Middle frontal gyrus (tissue), 1 donor: ENCODE measurements at regions not wholly inside any gene's neighbourhood (a gene's known extent, or its start where the extent isn't known, plus 50 kb on each side); places are given as distances from the start of the nearest gene placed in this dataset.
"Not testable (repeated sequence)": the region's sequence is repeated elsewhere in the genome, so short reads cannot be mapped to it uniquely, and the experiment has no call there.

ENCODE experiments used
- DNase-seq: peaks from one replicate; pipeline ENCODE4 v3.0.0-alpha.2; 2015; ENCODE audit warnings: low spot score; ENCODE audit errors: extremely low spot score

DNA sequence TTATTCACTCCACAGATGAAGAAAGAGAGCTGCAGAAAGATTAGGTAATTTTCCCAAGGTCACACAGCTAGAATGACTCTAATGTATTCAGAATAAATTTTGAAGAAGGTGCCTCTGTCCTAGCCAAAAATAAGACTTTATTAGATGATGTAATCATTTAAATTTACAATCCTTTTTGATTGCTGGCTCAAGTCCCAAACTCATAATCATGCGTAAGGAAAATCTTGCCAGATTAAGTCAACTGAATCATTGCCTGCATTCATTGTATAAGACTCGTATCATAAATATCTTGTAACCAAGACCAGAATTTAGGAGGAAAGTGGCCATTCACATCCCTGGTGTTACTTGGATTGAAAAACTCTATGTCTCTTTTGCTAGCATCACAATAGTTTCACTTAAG lies 53.1 kb upstream of the STK39 start:
- DNase-seq: no peak

DNA sequence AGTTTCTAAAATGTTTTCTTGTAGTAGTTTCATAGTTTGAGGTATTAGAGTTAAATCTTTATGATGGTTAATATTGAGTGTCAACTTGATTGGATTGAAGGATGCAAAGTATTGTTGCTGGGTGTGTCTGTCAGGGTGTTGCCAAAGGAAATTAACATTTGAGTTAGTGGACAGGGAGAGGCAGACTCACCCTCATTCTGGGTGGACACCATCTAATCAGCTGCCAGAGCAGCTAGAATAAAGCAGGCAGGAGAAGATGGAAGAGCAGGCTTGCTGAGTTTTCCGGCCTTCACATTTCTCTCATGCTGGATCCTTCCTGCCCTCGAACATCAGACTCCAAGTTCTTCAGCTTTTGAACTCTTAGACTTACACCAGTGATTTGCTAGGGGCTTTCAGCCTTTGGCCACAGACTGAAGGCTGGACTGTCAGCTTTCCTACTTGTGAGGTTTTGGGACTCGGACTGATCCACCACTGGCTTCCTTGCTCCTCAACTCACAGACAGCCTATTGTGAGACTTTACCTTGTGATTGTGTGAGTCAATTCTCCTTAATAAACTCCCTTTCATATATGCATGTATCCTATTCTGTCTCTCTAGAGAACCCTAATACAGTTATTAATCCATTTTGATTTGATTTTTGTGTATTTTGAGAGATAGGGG lies 56.8 kb upstream of the STK39 start:
- no peak for DNase-seq

DNA sequence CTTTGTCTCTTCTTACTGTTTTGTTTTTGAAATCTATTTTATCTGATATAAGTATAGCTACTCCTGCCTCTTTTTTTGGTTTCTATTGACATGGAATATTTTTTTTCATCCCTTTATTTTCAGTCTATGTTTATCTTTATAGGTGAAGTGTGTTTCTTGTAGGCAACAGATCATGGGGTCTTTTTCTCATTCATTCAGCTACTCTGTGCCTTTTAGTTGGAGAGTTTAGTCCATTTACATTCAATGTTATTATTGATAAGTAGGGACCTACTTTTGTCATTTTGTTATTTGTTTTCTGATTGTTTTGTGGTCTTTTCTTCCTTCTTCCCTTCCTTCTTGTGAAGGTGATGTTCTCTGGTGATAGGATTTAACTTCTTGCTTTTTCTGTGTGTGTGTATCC lies 60.0 kb upstream of the STK39 start:
- no peak for DNase-seq

DNA sequence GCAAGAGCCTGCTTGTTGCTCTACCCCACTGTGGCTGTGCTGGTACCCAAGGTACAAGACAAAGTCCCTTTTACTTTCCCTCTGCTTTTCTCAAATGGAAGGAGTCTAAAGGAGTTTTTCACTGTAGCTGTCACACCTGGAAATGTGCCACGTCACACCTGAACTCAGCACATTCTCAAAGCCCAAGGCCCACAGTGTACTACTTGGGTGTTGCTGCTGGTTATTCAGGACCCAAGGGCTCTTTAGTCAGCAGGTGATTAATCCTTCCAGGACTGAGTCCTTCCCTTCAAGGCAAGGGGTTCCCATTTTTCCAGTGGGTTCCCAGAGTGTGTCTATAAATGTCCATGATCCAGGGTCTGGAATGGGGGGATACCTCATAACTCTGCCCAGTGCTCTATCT lies 63.2 kb upstream of the STK39 start:
- DNase-seq: no peak

- DNase-seq: no peak
Observed at GRCh38 chr2:168311261-168311910, 64.0 kb upstream of the STK39 start.

DNA sequence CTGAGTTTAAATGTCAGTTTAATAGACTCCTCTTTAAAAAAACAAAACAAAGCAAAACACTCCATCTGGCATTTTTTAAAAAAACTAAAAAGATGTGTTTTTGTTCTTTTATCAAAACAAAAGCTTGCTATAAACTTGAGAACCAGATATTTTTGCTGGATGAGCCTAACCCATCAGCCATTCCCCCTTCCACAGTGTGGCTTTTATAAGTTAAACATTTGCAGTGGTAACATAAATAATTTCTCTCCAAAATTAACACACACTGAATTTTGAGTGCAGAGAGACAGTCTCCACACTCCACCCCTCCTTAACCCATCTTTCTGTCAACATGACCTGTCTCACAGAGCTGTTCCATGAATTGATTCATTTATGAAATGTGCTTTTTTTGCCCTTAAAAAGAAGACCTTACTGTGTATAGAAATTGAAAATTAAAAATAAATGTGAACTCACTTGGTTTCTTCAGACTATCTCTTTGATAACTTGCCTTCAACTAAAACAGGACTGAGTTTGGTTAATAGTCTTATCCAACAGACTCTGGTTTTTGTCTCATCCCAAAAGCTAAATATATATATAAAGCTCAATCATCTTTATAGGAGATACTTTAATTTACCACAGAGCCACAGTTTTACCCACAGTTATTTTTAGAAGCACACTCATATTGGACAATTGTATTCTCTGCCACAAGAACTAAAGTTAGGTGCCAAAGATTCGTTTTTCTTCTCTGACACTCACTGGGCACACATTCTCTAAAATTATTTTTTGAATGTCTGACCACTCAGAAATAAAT lies 64.8 kb upstream of the STK39 start:
- no peak for DNase-seq

- no peak for DNase-seq
Observed at GRCh38 chr2:168314236-168314635, 66.8 kb upstream of the STK39 start.

GRCh38 chr2:168315331-168316072 lies 68.1 kb upstream of the STK39 start:
- DNase-seq: no peak

GRCh38 chr2:168316073-168316440 lies 68.7 kb upstream of the STK39 start:
- DNase-seq: no peak

DNA sequence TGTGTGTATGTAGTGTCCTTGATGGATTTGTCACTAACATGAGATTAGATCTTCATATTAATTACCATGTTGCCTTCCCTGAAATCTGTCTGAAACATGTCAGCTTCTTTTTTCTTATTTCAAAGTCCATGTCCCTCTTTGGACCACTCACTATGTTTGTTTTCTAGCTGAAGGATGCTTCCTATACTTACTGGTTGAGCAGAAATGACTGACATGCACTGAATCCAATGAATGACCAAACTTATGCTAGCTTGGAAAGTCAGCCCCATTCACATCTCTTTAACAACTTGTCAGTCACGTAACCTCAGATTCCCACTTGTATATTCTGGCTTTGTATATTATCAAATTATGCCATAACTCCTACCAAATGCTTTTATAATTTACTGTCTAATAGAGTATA lies 69.9 kb upstream of the STK39 start:
- DNase-seq: no peak

- no peak for DNase-seq
Observed at GRCh38 chr2:168320267-168320666, 72.9 kb upstream of the STK39 start.

- no peak for DNase-seq
Observed at GRCh38 chr2:168322325-168323007, 75.1 kb upstream of the STK39 start.

DNA sequence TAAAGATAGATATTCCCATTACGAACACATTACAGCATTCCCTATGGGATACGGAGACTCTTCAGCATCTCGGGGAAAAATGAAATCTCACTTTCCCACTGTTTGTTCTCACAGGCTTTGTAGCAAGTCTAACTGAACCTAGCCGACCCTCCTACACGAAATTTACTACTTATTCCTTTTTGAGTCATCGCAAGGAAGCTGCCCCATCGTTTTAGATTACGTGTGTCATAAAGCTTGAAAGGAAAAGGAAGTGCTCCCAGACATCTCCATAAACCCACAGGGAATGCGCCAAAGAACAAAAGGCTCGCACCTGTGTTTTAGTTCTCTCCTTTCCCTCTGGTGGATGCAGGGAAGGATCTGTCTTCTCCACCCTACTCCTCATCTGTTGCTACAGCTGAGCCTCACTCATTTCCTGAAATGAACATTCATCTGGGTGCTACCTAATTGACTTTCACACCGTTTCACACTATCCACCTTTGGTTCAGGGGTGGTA lies 76.2 kb upstream of the STK39 start:
- no peak for DNase-seq

DNA sequence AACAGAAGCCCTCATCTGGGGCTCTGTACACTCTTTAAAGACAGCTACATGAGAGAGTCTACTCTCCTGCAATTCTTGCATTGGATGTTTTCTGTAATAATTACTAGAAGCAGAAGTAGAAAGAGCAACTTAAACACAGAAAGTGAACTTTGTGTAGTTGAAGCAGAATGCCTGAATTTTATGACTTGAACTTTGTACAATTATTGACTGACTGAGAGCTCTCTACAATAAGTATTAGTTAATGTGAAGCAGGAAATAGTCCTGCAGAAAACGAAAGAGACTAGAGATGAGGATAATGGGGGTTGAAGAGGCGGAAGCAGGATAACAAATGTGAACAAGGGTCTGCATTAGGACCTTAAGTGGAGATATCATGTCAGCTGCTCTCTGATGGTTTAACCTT lies 79.2 kb upstream of the STK39 start:
- no peak for DNase-seq

DNA sequence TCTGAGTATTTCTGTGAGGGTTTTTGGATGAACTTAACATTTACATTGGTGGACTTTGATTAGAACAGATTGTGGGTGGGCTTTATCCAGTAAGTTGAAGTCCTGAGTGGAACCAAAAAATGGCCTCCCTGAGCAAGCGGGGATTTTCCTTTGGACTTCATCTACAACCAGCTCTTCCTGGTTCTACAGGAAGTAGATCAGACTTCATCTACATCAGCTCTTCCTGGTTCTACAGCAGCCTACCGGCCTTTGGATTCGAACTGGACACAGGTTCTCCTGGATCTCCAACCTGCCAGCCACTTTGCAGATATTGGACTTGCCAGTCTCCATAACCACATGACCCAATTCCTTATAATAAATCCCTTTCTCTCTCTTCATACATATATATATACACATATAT lies 79.9 kb upstream of the STK39 start:
- no peak for DNase-seq

DNA sequence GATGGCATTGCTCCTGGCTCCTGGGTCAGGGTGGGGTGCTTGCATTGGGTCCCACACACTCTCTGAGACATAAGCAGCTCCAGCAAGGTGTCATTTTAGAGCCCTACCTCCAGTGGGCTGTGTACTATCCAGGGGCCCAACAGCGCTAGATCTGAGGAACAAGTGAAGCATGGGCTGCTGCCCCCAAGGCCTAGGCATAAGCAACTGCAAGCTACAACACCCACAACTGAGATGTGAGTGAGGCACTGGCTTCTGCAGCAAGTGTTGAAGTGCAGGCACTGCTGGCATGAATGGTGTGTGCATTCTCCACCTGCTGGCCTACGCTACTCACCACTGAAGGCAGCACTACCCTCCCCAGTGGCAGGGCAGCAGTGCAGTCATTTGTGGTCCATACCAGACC lies 81.0 kb upstream of the STK39 start:
- no peak for DNase-seq

DNA sequence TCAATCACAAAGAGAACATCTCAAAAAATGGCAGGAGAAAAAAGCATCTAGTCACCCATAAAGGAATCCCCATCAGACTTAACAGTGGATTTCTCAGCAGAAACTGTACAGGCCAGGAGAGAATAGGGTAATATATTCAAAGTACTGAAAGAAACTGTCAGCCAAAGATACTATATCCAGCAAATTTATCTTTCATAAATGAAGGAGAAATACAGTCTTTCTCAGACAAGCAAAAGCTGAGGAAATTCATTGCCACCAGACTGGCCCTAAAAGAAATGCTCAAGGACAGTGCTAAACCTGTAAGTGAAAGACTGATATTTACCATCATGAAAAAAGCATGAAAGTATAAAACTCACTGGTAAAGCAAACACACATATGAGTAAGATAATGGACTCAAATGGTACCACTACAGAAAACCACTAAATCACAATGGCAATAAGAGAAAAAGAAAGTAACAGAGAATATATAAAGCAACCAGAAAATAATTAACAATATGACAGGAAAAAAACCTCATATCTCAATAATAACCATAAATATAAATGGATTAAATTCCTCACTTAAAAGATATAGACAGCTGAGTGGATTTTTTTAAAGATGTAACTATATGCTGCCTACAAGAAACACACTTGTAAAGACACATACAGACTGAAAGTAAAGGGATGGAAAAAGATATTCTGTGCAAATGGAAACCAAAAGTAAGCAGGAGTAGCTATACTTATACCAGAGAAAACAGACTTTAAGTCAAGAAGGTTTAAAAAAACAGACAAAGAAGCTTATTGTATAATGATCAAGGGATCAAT lies 83.4 kb upstream of the STK39 start:
- DNase-seq: no peak

DNA sequence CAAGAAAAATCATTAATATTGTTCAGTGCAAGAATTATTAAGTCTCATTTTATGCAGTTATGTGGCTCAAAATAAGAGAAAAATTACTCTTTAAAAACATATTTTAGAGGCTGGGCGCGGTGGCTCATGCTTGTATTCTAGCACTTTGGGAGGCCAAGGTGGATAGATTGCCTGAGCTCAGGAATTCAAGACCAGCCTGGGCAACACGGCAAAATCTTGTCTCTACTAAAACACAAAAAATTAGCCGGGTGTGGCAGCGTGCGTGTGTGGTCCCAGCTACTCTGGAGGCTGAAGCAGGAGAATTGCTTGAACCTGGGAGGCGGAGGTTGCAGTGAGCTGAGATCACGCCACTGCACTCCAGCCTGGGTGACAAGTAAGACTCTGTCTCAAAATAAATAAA lies 87.9 kb upstream of the STK39 start:
- DNase-seq: not testable (repeated sequence)

GRCh38 chr2:168336786-168337388 lies 89.5 kb upstream of the STK39 start:
- no peak for DNase-seq

DNA sequence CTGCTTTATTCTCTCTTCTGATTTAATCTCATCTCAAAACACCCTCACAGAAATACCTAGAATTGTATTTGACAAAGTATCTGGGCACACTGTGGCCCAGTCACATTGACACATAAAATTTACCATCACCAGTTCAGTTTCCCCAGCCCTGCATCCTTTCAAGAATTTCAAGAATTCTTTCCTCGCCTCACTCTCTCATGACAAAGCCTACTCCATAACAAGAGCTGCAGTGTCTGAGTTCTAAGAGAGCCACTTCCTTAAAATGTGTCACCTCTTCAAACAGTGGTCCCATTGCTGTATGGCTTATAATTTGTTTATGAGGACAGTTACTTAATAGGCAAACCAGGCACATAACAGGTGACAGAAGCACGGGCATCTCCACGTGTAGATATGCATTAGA lies 90.9 kb upstream of the STK39 start:
- no peak for DNase-seq
